Fibroblast of gingiva (primary cell): ENCODE measurements at regions not wholly inside any gene's neighbourhood (a gene's known extent, or its start where the extent isn't known, plus 50 kb on each side); places are given as distances from the start of the nearest gene placed in this dataset.

Experiments used
- DNase-seq: peaks from one replicate; pipeline ENCODE4 v3.0.0-alpha.2; 2011; ENCODE audit warnings: low read depth

- DNase-seq = no peak
Observed at GRCh38 chr2:235264121-235264493, 229.7 kb upstream of the AGAP1 start.

- DNase-seq = no peak
Observed at GRCh38 chr2:235264512-235264911, 229.3 kb upstream of the AGAP1 start.

GRCh38 chr2:235265348-235265965 is 228.4 kb upstream of the AGAP1 start:
- DNase-seq = no peak

- peak; percentile 44 for DNase-seq
Observed at GRCh38 chr2:235267251-235267650, 226.6 kb upstream of the AGAP1 start.

GRCh38 chr2:235268535-235268934 is 225.3 kb upstream of the AGAP1 start:
- DNase-seq = peak; percentile 75

- DNase-seq = no peak
Observed at GRCh38 chr2:235270291-235270690, 223.6 kb upstream of the AGAP1 start.

GRCh38 chr2:235270956-235271355 is 222.9 kb upstream of the AGAP1 start:
- DNase-seq = peak; percentile 14

GRCh38 chr2:235271936-235272335 is 221.9 kb upstream of the AGAP1 start:
- no peak for DNase-seq

- no peak for DNase-seq
Observed at GRCh38 chr2:235274023-235274422, 219.8 kb upstream of the AGAP1 start.

- DNase-seq = no peak
Observed at GRCh38 chr2:235277485-235277884, 216.4 kb upstream of the AGAP1 start.

- no peak for DNase-seq
Observed at GRCh38 chr2:235278771-235279355, 215.0 kb upstream of the AGAP1 start.

GRCh38 chr2:235279965-235280364 is 213.9 kb upstream of the AGAP1 start:
- no peak for DNase-seq

GRCh38 chr2:235283246-235283645 is 210.6 kb upstream of the AGAP1 start:
- DNase-seq = peak; percentile 74

GRCh38 chr2:235286622-235287374 is 207.0 kb upstream of the AGAP1 start:
- peak; percentile 71 for DNase-seq

GRCh38 chr2:235287375-235287733 is 206.5 kb upstream of the AGAP1 start:
- peak; percentile 24 for DNase-seq

- no peak for DNase-seq
Observed at GRCh38 chr2:235291461-235291860, 202.4 kb upstream of the AGAP1 start.

GRCh38 chr2:235293061-235293460 is 200.8 kb upstream of the AGAP1 start:
- no peak for DNase-seq

GRCh38 chr2:235295831-235296230 is 198.0 kb upstream of the AGAP1 start:
- no peak for DNase-seq

GRCh38 chr2:235300368-235301201 is 193.3 kb upstream of the AGAP1 start:
- peak; percentile 81 for DNase-seq

GRCh38 chr2:235301202-235302076 is 192.4 kb upstream of the AGAP1 start:
- DNase-seq = no peak

GRCh38 chr2:235302263-235302662 is 191.6 kb upstream of the AGAP1 start:
- no peak for DNase-seq
